ENCODE measurements at regions not wholly inside any gene's neighbourhood (a gene's known extent, or its start where the extent isn't known, plus 50 kb on each side); places are given as distances from the start of the nearest gene placed in this dataset.

DNA sequence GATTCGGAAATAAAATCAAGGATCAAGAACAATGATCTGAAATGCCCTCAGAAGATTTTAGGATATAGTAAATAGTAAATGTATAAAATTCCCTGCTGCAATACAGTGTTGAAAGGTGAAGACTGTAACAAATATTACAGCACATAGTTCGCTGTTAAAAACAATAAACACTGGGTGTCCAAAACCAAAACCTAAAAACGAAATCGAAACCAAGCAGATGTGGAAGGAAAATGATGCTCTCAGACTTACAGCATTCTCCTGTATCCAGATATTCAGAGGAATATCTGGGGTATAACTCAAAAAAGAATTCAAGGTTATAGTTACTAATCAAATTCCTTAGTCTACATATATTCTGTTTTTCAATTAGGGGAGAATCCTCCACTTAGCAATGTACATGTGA lies 708.1 kb upstream of the PCDH15 start:
- H3K4me1 Mint-ChIP-seq (ENCODE audit: low read depth): no peaks in the 10 kb centered on the region
- H3K27me3 ChIP-seq (ENCODE audit: control insufficient read depth in 1 of 2, insufficient read depth in 2 of 2, low read length in 2 of 2): no peaks in the 10 kb centered on the region
- no peak overlapping the region for H3K4me3 Mint-ChIP-seq
- no peak for TF ChIP-seq CTCF (IDR thresholded peaks at IDR 0.05)
- no peak overlapping the region for H3K27ac Mint-ChIP-seq
- no peaks in the 10 kb centered on the region for H3K4me1 ChIP-seq (ENCODE audit: insufficient read depth, low read length)
- ChIA-PET POLR2A (no interaction called here), CTCF (no interaction called here)
- H3K27me3 Mint-ChIP-seq: no peaks in the 10 kb centered on the region
- H3K4me3 ChIP-seq (ENCODE audit: low read length): no peak overlapping the region
- no peaks in the 10 kb centered on the region for H3K36me3 Mint-ChIP-seq (ENCODE audit: low read depth)
- H3K9me3 ChIP-seq (ENCODE audit: control insufficient read depth in 1 of 2, insufficient read depth in 1 of 2, low read length in 2 of 2): no peaks in the 10 kb centered on the region
- intact Hi-C loops (cut with DNase I, micrococcal nuclease): no loop called here
- DNase-seq (no peak), ATAC-seq (ENCODE audit: poor library complexity) (no peak)
- H3K36me3 ChIP-seq (ENCODE audit: insufficient read depth, low read length): no peaks in the 10 kb centered on the region
- H3K9me3 Mint-ChIP-seq: no peaks in the 10 kb centered on the region
- no peak overlapping the region for H3K27ac ChIP-seq (ENCODE audit: low read depth in 1 of 2, low read length in 2 of 2)

DNA sequence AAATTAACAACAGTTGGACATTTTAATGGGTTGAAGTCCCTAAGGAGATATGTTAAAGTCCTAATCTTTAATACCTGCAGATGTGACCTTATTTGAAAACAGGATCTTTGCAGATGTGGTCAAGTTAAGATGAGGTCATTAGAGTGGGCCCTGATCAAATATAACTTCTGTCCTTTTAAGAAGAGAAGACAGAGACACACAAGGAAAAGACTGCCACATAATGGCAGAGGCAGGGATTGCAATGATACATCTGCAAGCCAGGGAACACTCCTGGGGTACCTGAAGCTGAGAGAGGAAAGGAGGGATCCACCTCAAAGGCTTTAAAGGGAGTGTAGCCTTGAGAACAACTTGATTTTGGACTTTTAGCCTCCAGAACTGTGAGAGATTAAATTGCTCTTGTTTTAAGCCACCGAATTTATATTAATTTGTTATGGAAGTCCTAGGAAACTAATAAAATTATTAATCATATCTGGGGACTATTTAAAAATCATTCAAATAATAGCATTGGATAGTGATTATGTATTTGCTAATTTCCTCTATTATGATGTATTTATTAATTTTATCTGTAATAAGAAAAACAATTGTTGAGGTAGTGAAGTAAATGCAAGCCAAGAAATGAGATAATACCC lies 700.0 kb upstream of the PCDH15 start:
- no peak overlapping the region for H3K4me3 ChIP-seq (ENCODE audit: low read length)
- no peaks in the 10 kb centered on the region for H3K27me3 Mint-ChIP-seq
- no peak overlapping the region for H3K27ac Mint-ChIP-seq
- no peaks in the 10 kb centered on the region for H3K27me3 ChIP-seq (ENCODE audit: control insufficient read depth in 1 of 2, insufficient read depth in 2 of 2, low read length in 2 of 2)
- no peak overlapping the region for H3K4me3 Mint-ChIP-seq
- CTCF ChIA-PET: no interaction called here
- POLR2A ChIA-PET: no interaction called here
- H3K9me3 ChIP-seq (ENCODE audit: control insufficient read depth in 1 of 2, insufficient read depth in 1 of 2, low read length in 2 of 2): no peaks in the 10 kb centered on the region
- TF ChIP-seq CTCF (IDR thresholded peaks at IDR 0.05): no peak
- no peak for DNase-seq
- no peaks in the 10 kb centered on the region for H3K4me1 ChIP-seq (ENCODE audit: insufficient read depth, low read length)
- ATAC-seq (ENCODE audit: poor library complexity): no peak
- no peaks in the 10 kb centered on the region for H3K36me3 Mint-ChIP-seq (ENCODE audit: low read depth)
- intact Hi-C loops (cut with DNase I, micrococcal nuclease): no loop called here
- H3K36me3 ChIP-seq (ENCODE audit: insufficient read depth, low read length): no peaks in the 10 kb centered on the region
- no peaks in the 10 kb centered on the region for H3K4me1 Mint-ChIP-seq (ENCODE audit: low read depth)
- peaks cover 4% of the 10 kb centered on the region for H3K9me3 Mint-ChIP-seq
- H3K27ac ChIP-seq (ENCODE audit: low read depth in 1 of 2, low read length in 2 of 2): no peak overlapping the region

GRCh38 chr10:55497893-55498499 lies 697.0 kb upstream of the PCDH15 start:
- Histone ChIP-seq H3K27ac (ENCODE audit: low read depth in 1 of 2, low read length in 2 of 2) (no peak overlapping the region), H3K27me3 (ENCODE audit: control insufficient read depth in 1 of 2, insufficient read depth in 2 of 2, low read length in 2 of 2) (no peaks in the 10 kb centered on the region), H3K36me3 (ENCODE audit: insufficient read depth, low read length) (no peaks in the 10 kb centered on the region), H3K4me1 (ENCODE audit: insufficient read depth, low read length) (no peaks in the 10 kb centered on the region), H3K9me3 (ENCODE audit: control insufficient read depth in 1 of 2, insufficient read depth in 1 of 2, low read length in 2 of 2) (no peaks in the 10 kb centered on the region), H3K4me3 (ENCODE audit: low read length) (no peak overlapping the region)
- ChIA-PET CTCF (no interaction called here), POLR2A (no interaction called here)
- no peak for TF ChIP-seq CTCF (IDR thresholded peaks at IDR 0.05)
- Mint-ChIP-seq H3K9me3 (peaks cover 7% of the 10 kb centered on the region), H3K4me1 (ENCODE audit: low read depth) (no peaks in the 10 kb centered on the region), H3K4me3 (no peak overlapping the region), H3K27ac (no peak overlapping the region), H3K36me3 (ENCODE audit: low read depth) (no peaks in the 10 kb centered on the region), H3K27me3 (no peaks in the 10 kb centered on the region)
- DNase-seq (no peak), ATAC-seq (ENCODE audit: poor library complexity) (no peak)
- intact Hi-C loops (cut with DNase I, micrococcal nuclease): no loop called here
